Neural cell (in vitro differentiated cells): ENCODE measurements at regions not wholly inside any gene's neighbourhood (a gene's known extent, or its start where the extent isn't known, plus 50 kb on each side); places are given as distances from the start of the nearest gene placed in this dataset.

Experiments
- EZH2 ChIP-seq: fragments of 200-600, 300-800 bp; shearing (Covaris generic), sonication (generic); IDR thresholded peaks from 2 replicates; pipeline ENCODE4 v1.6.1; 2014; ENCODE audit warnings: antibody characterized with exemption, low read length, borderline replicate concordance, mild to moderate bottlenecking; ENCODE audit not compliant: insufficient read depth, poor library complexity, severe bottlenecking
- POLR2AphosphoS5 ChIP-seq: IDR thresholded peaks from 2 replicates; pipeline ENCODE4 v1.6.1; 2012
- RAD21 ChIP-seq: fragments of 450-650 bp; conservative IDR thresholded peaks from 2 replicates; pipeline ENCODE4 v1.6.1; 2014; ENCODE audit warnings: antibody characterized with exemption, mild to moderate bottlenecking, moderate library complexity
- SMC3 ChIP-seq: fragments of 450-650 bp; conservative IDR thresholded peaks from 2 replicates; pipeline ENCODE4 v1.6.1; 2014; ENCODE audit warnings: antibody characterized with exemption, mild to moderate bottlenecking, moderate library complexity; ENCODE audit not compliant: poor library complexity
- TAF1 ChIP-seq: IDR thresholded peaks from 2 replicates; pipeline ENCODE4 v1.6.1; 2012; ENCODE audit warnings: low read depth
- TF ChIP-seq, protein P1 (sequence below): fragments of 450-650 bp; IDR thresholded peaks from 2 replicates; pipeline ENCODE4 v1.5.1; 2014; ENCODE audit warnings: antibody characterized with exemption, mild to moderate bottlenecking, moderate library complexity; ENCODE audit not compliant: poor library complexity, severe bottlenecking
- TF ChIP-seq, protein P2 (sequence below): IDR thresholded peaks from 2 replicates; pipeline ENCODE4 v1.6.1; 2012; ENCODE audit warnings: borderline replicate concordance

DNA sequence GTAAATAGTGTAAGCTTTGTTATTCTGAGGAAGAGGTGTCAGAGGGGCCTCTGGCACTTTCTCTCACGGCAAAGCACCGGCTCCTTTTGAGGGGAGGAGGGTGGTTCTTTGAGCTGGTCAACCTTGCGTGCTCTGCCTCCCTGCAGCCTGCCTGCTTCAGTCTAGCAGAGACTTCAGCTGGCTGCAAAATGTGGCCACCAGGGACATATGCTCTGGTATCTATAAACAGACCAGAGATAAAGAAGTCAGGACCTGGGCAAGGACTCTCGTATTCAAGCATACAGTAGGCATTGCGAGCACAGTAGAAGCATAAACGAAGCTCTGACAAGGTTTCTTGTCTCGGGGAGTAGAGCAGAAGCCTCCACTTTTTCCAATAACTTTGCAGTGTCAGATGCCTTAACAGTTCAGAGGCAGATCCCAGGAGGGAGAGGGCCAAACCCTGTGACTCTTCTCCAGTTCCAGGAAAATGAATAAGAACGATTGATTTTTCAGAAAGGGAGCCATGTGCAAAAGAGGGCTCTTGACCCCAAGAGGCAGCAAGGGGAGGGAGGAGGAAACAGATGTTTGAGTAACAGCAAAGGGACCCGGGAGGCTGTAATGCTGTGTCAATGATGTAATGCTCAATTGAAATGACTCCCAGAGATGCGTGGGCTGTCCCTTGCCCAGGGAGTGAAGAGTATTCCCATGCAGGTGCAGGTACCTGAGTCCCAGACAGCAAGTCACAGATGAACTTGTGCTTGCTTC is 57.9 kb upstream of the TEX13D start:
- TF ChIP-seq, protein P1, sequence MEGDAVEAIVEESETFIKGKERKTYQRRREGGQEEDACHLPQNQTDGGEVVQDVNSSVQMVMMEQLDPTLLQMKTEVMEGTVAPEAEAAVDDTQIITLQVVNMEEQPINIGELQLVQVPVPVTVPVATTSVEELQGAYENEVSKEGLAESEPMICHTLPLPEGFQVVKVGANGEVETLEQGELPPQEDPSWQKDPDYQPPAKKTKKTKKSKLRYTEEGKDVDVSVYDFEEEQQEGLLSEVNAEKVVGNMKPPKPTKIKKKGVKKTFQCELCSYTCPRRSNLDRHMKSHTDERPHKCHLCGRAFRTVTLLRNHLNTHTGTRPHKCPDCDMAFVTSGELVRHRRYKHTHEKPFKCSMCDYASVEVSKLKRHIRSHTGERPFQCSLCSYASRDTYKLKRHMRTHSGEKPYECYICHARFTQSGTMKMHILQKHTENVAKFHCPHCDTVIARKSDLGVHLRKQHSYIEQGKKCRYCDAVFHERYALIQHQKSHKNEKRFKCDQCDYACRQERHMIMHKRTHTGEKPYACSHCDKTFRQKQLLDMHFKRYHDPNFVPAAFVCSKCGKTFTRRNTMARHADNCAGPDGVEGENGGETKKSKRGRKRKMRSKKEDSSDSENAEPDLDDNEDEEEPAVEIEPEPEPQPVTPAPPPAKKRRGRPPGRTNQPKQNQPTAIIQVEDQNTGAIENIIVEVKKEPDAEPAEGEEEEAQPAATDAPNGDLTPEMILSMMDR = no peak
- TF ChIP-seq POLR2AphosphoS5 = no peak
- TF ChIP-seq, protein P2, sequence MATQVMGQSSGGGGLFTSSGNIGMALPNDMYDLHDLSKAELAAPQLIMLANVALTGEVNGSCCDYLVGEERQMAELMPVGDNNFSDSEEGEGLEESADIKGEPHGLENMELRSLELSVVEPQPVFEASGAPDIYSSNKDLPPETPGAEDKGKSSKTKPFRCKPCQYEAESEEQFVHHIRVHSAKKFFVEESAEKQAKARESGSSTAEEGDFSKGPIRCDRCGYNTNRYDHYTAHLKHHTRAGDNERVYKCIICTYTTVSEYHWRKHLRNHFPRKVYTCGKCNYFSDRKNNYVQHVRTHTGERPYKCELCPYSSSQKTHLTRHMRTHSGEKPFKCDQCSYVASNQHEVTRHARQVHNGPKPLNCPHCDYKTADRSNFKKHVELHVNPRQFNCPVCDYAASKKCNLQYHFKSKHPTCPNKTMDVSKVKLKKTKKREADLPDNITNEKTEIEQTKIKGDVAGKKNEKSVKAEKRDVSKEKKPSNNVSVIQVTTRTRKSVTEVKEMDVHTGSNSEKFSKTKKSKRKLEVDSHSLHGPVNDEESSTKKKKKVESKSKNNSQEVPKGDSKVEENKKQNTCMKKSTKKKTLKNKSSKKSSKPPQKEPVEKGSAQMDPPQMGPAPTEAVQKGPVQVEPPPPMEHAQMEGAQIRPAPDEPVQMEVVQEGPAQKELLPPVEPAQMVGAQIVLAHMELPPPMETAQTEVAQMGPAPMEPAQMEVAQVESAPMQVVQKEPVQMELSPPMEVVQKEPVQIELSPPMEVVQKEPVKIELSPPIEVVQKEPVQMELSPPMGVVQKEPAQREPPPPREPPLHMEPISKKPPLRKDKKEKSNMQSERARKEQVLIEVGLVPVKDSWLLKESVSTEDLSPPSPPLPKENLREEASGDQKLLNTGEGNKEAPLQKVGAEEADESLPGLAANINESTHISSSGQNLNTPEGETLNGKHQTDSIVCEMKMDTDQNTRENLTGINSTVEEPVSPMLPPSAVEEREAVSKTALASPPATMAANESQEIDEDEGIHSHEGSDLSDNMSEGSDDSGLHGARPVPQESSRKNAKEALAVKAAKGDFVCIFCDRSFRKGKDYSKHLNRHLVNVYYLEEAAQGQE = no peak
- no peak for TF ChIP-seq TAF1
- TF ChIP-seq RAD21 = no peak
- TF ChIP-seq EZH2 = no peak
- TF ChIP-seq SMC3 = no peak
